SK-N-SH (cell line): ENCODE measurements at regions not wholly inside any gene's neighbourhood (a gene's known extent, or its start where the extent isn't known, plus 50 kb on each side); places are given as distances from the start of the nearest gene placed in this dataset.

Experiments
- CTCF ChIA-PET: fragments of 300-600, 350-600 bp; formaldehyde crosslinking; extraction: SDS; loops from one replicate; lab custom pipeline; 2021; lab: Yijun Ruan, JAX
- POLR2A ChIA-PET: fragments of 350-600 bp; sonication (Branson Sonifier 250); formaldehyde crosslinking; extraction: SDS; loops from one replicate; lab custom pipeline; 2020; ENCODE audit warnings: antibody characterized with exemption, inconsistent platforms; lab: Yijun Ruan, JAX
- DNase-seq: peaks from one replicate; pipeline ENCODE4 v3.0.0; 2012
- H2AFZ ChIP-seq: fragments of 200-600 bp; sonication (generic); 2 replicates; pipeline ENCODE4 v1.8.1; 2016; ENCODE audit warnings: antibody characterized with exemption, mild to moderate bottlenecking, low read depth
- H3F3A ChIP-seq: fragments of 200-600 bp; sonication (generic); replicated peaks from 2 replicates; pipeline ENCODE3; 2016; ENCODE audit warnings: antibody characterized with exemption, mild to moderate bottlenecking; ENCODE audit not compliant: insufficient read depth
- H3K27ac ChIP-seq, 2 experiments: fragments of 200-500 bp in 1 of 2; fragments of 200-600 bp in 1 of 2; sonication (Bioruptor generic) in 1 of 2; sonication (generic), shearing (Covaris generic) in 1 of 2; 2 replicates each; pipeline versions ENCODE4 v1.5.1 to v1.6.1; 2014 to 2016; ENCODE audit warnings: low read depth in 2 of 2, inconsistent platforms in 1 of 2, low read length in 1 of 2, mild to moderate bottlenecking in 1 of 2, mixed read lengths in 1 of 2
- H3K27me3 ChIP-seq: fragments of 200-600 bp; sonication (generic), shearing (Covaris generic); 2 replicates; pipeline ENCODE4 v1.6.1; 2016; ENCODE audit warnings: mixed run types; ENCODE audit not compliant: insufficient read depth
- H3K36me3 ChIP-seq, 2 experiments: fragments of 200-500 bp in 1 of 2; fragments of 200-600 bp in 1 of 2; sonication (Bioruptor generic) in 1 of 2; sonication (generic) in 1 of 2; replicated peaks in 1 of 2; 2 replicates each; pipeline versions ENCODE3 to v1.5.1; 2014 to 2016; ENCODE audit warnings: low read length in 1 of 2, mild to moderate bottlenecking in 1 of 2; ENCODE audit not compliant: insufficient read depth in 2 of 2, control insufficient read depth in 1 of 2
- H3K4me1 ChIP-seq, 2 experiments: fragments of 200-500 bp in 1 of 2; fragments of 200-600 bp in 1 of 2; sonication (Bioruptor generic) in 1 of 2; sonication (generic), shearing (Covaris generic) in 1 of 2; 2 replicates each; pipeline versions ENCODE4 v1.5.1 to v1.6.1; 2014 to 2016; ENCODE audit warnings: low read depth in 1 of 2, low read length in 1 of 2, mixed run types in 1 of 2; ENCODE audit not compliant: insufficient read depth in 2 of 2, control insufficient read depth in 1 of 2
- H3K4me2 ChIP-seq: fragments of 200-600 bp; sonication (generic), shearing (Covaris generic); 2 replicates; pipeline ENCODE4 v1.6.1; 2017; ENCODE audit warnings: mixed run types
- H3K4me3 ChIP-seq, 2 experiments: fragments of 200-500 bp in 1 of 2; fragments of 200-600 bp in 1 of 2; sonication (Bioruptor generic) in 1 of 2; sonication (generic), shearing (Covaris generic) in 1 of 2; 2 replicates each; pipeline versions ENCODE4 v1.5.1 to v1.8.1; 2014 to 2016; ENCODE audit warnings: low read depth in 2 of 2, inconsistent platforms in 1 of 2, low read length in 1 of 2, mild to moderate bottlenecking in 1 of 2, mixed read lengths in 1 of 2, moderate library complexity in 1 of 2
- H3K79me2 ChIP-seq: fragments of 200-600 bp; sonication (generic); 2 replicates; pipeline ENCODE4 v1.8.1; 2017; ENCODE audit warnings: mild to moderate bottlenecking; ENCODE audit not compliant: insufficient read depth
- H3K9ac ChIP-seq: fragments of 200-600 bp; sonication (generic); 2 replicates; pipeline ENCODE4 v1.6.1; 2017; ENCODE audit warnings: mixed run types
- H3K9me2 ChIP-seq: fragments of 200-600 bp; sonication (generic); 2 replicates; pipeline ENCODE4 v1.6.1; 2017; ENCODE audit warnings: mixed run types
- H3K9me3 ChIP-seq: fragments of 200-600 bp; sonication (generic); 2 replicates; pipeline ENCODE4 v1.6.1; 2017; ENCODE audit warnings: mixed run types, mild to moderate bottlenecking, moderate library complexity
- H4K20me1 ChIP-seq: fragments of 200-600 bp; sonication (generic); 2 replicates; pipeline ENCODE4 v1.6.1; 2017; ENCODE audit warnings: mild to moderate bottlenecking, mixed run types; ENCODE audit not compliant: insufficient read depth
- CHD2 ChIP-seq: fragments of 150-350 bp; IDR thresholded peaks from 2 replicates; pipeline ENCODE4 v1.6.1; 2018; ENCODE audit warnings: low read length; ENCODE audit not compliant: partially characterized antibody
- ELF1 ChIP-seq: IDR thresholded peaks from 2 replicates; pipeline ENCODE4 v1.4.0; 2012
- EP300 ChIP-seq, 2 experiments: IDR thresholded peaks; 2 replicates each; pipeline versions ENCODE4 v1.4.0 to v1.6.1; 2012; ENCODE audit warnings: borderline replicate concordance in 1 of 2, low read depth in 1 of 2, low read length in 1 of 2
- EZH2phosphoT487 ChIP-seq: fragments of 200-600 bp; sonication (generic); IDR thresholded peaks from 2 replicates; pipeline ENCODE4 v1.6.1; 2017; ENCODE audit warnings: low read depth, mixed run types, mild to moderate bottlenecking, antibody characterized with exemption, moderate library complexity, borderline replicate concordance
- FOSL2 ChIP-seq: IDR thresholded peaks from 2 replicates; pipeline ENCODE4 v1.4.0; 2012; ENCODE audit warnings: low read depth, mild to moderate bottlenecking, moderate library complexity, borderline replicate concordance
- FOXM1 ChIP-seq: IDR thresholded peaks from 2 replicates; pipeline ENCODE4 v1.4.0; 2012; ENCODE audit warnings: low read depth, mild to moderate bottlenecking
- GABPA ChIP-seq: IDR thresholded peaks from 2 replicates; pipeline ENCODE4 v1.4.0; 2012; ENCODE audit warnings: low read depth, mild to moderate bottlenecking
- JUND ChIP-seq: IDR thresholded peaks from 2 replicates; pipeline ENCODE4 v1.4.0; 2012
- MAX ChIP-seq: IDR thresholded peaks from 2 replicates; pipeline ENCODE4 v1.4.0; 2012; ENCODE audit warnings: low read depth
- MXI1 ChIP-seq: IDR thresholded peaks from 2 replicates; pipeline ENCODE4 v1.6.1; 2012; ENCODE audit warnings: mild to moderate bottlenecking, low read depth, low read length, improper control_type of control experiment
- NFIC ChIP-seq: IDR thresholded peaks from 2 replicates; pipeline ENCODE4 v1.4.0; 2012; ENCODE audit warnings: borderline replicate concordance
- NRF1 ChIP-seq: IDR thresholded peaks from 2 replicates; pipeline ENCODE4 v1.6.1; 2012; ENCODE audit warnings: low read depth, mild to moderate bottlenecking, low read length
- PBX3 ChIP-seq: IDR thresholded peaks from 2 replicates; pipeline ENCODE4; 2012
- POLR2AphosphoS5 ChIP-seq: IDR thresholded peaks from 2 replicates; pipeline ENCODE4 v1.6.1; 2012; ENCODE audit warnings: low read depth, low read length
- RCOR1 ChIP-seq: fragments of 150-350 bp; IDR thresholded peaks from 2 replicates; pipeline ENCODE4 v1.6.1; 2017; ENCODE audit warnings: antibody characterized with exemption, low read length
- RXRA ChIP-seq: IDR thresholded peaks from 2 replicates; pipeline ENCODE4 v1.4.0; 2012; ENCODE audit warnings: low read depth, mild to moderate bottlenecking, borderline replicate concordance
- SMC3 ChIP-seq: IDR thresholded peaks from 2 replicates; pipeline ENCODE4 v1.6.1; 2012; ENCODE audit warnings: low read depth, low read length, improper control_type of control experiment
- TAF1 ChIP-seq: IDR thresholded peaks from 2 replicates; pipeline ENCODE4 v1.6.1; 2012; ENCODE audit warnings: low read depth, mild to moderate bottlenecking, low read length, moderate library complexity, borderline replicate concordance
- TCF12 ChIP-seq: IDR thresholded peaks from 2 replicates; pipeline ENCODE4 v1.4.0; 2012
- TEAD4 ChIP-seq: IDR thresholded peaks from 2 replicates; pipeline ENCODE4 v1.4.0; 2012; ENCODE audit warnings: mild to moderate bottlenecking, borderline replicate concordance; ENCODE audit not compliant: insufficient read depth
- YY1 ChIP-seq: IDR thresholded peaks from 2 replicates; pipeline ENCODE4 v1.4.0; 2012; ENCODE audit warnings: low read depth, mild to moderate bottlenecking
- WGBS: methylation state at CpG from one replicate; pipeline ENCODE4 v1.1.6; 2017; ENCODE audit warnings: low lambda C conversion rate; 5-methylcytosine and 5-hydroxymethylcytosine counted together
- TF ChIP-seq, protein P1 (sequence below): fragments of 150-350 bp; IDR thresholded peaks from 2 replicates; pipeline ENCODE4 v1.6.1; 2016; ENCODE audit warnings: mild to moderate bottlenecking, low read depth, low read length
- TF ChIP-seq, protein P2 (sequence below): fragments of 150-350 bp; IDR thresholded peaks from 2 replicates; pipeline ENCODE4 v1.6.1; 2017; ENCODE audit warnings: antibody characterized with exemption, low read length, low read depth, borderline replicate concordance

- POLR2A ChIA-PET: no interaction called here
- Histone ChIP-seq H3K36me3 (no peaks in the 10 kb centered on the region), H2AFZ (no peak overlapping the region), H3F3A (no peaks in the 10 kb centered on the region), H3K4me3 (no peak overlapping the region), H3K79me2 (no peaks in the 10 kb centered on the region), H3K27ac (no peak overlapping the region), H3K27me3 (no peaks in the 10 kb centered on the region; the same call in 1 of the 2 replicates), H3K4me2 (no peak overlapping the region), H3K9me2 (no peaks in the 10 kb centered on the region), H3K9ac (no peak overlapping the region), H3K9me3 (no peaks in the 10 kb centered on the region), H4K20me1 (no peaks in the 10 kb centered on the region), H3K4me1 (peaks cover 0 to 8% of the 10 kb centered on the region in 2 experiments; a peak in 1 of 4 replicates)
- CTCF ChIA-PET: interaction anchor here (1.2 to 1.4 kb wide), 2 partner anchors 230 to 727 kb away, joined by 4 to 6 read pairs; no protein-coding TSS in a partner anchor
- TF ChIP-seq TCF12 (no peak), FOXM1 (no peak), PBX3 (no peak), JUND (no peak), RXRA (no peak), FOSL2 (no peak), TAF1 (no peak), GABPA (no peak), MXI1 (no peak), POLR2AphosphoS5 (no peak), CHD2 (no peak), NFIC (no peak), NRF1 (no peak), SMC3 (no peak), EP300 (IDR thresholded peaks at IDR 0.05; ENCODE audit: borderline replicate concordance in 1 of 2, low read depth in 1 of 2, low read length in 1 of 2) (no peak), RCOR1 (no peak), EZH2phosphoT487 (no peak), YY1 (no peak)
- DNase-seq: no peak
These were observed 436.8 kb downstream of the PREX1 start for GRCh38 chr20:48390981-48391380.

DNA sequence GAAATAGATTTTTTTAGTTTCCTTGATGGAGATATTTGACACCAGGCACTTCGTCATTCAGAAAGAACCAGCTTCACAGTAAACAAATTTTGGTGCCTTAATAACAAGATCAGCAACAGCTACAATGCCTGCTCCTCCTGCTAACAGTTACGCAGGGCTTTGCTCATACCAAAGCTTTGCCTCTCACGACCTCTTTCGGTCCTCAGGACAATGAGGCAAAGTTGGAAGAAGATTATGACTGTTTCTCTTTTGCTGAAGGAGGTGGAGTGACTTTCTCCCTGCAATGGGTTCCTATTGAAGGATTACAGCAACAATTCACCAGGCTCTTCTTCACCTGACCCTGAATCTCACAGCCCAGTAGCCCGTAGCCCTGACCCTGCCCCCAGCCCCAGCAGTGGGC, 440.1 kb downstream of the PREX1 start:
- no peak overlapping the region for H2AFZ ChIP-seq
- H3K36me3 ChIP-seq: no peaks in the 10 kb centered on the region
- no peaks in the 10 kb centered on the region for H3K9me2 ChIP-seq
- H4K20me1 ChIP-seq: no peaks in the 10 kb centered on the region
- no peaks in the 10 kb centered on the region for H3F3A ChIP-seq
- H3K27ac ChIP-seq: no peak overlapping the region
- peaks cover 0 to 4% of the 10 kb centered on the region in 2 experiments; a peak in 1 of 4 replicates for H3K4me1 ChIP-seq
- no peak overlapping the region for H3K9ac ChIP-seq
- H3K9me3 ChIP-seq: no peaks in the 10 kb centered on the region
- POLR2A ChIA-PET: no interaction called here
- CTCF ChIA-PET: interaction anchor here (1.0 to 1.2 kb wide), 4 partner anchors 17 to 601 kb away, joined by 3 to 6 read pairs (median 3); no protein-coding TSS in a partner anchor
- no peak overlapping the region for H3K4me2 ChIP-seq
- H3K4me3 ChIP-seq: no peak overlapping the region
- no peak for DNase-seq
- no peaks in the 10 kb centered on the region for H3K79me2 ChIP-seq
- 50% methylated on average over 5 of the region's 5 CpGs for WGBS
- H3K27me3 ChIP-seq: no peaks in the 10 kb centered on the region
- TF ChIP-seq POLR2AphosphoS5: no peak
- TF ChIP-seq, protein P1, sequence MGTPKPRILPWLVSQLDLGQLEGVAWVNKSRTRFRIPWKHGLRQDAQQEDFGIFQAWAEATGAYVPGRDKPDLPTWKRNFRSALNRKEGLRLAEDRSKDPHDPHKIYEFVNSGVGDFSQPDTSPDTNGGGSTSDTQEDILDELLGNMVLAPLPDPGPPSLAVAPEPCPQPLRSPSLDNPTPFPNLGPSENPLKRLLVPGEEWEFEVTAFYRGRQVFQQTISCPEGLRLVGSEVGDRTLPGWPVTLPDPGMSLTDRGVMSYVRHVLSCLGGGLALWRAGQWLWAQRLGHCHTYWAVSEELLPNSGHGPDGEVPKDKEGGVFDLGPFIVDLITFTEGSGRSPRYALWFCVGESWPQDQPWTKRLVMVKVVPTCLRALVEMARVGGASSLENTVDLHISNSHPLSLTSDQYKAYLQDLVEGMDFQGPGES: no peak
- TF ChIP-seq NFIC: no peak
- TF ChIP-seq PBX3: no peak
- no peak for TF ChIP-seq TEAD4
- TF ChIP-seq MAX: no peak
- TF ChIP-seq RXRA: no peak
- TF ChIP-seq TAF1: no peak
- no peak for TF ChIP-seq ELF1
- no peak for TF ChIP-seq FOSL2
- TF ChIP-seq, protein P2, sequence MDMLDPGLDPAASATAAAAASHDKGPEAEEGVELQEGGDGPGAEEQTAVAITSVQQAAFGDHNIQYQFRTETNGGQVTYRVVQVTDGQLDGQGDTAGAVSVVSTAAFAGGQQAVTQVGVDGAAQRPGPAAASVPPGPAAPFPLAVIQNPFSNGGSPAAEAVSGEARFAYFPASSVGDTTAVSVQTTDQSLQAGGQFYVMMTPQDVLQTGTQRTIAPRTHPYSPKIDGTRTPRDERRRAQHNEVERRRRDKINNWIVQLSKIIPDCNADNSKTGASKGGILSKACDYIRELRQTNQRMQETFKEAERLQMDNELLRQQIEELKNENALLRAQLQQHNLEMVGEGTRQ: no peak
